Hindlimb muscle (tissue), 1 donor: ENCODE measurements at regions not wholly inside any gene's neighbourhood (a gene's known extent, or its start where the extent isn't known, plus 50 kb on each side); places are given as distances from the start of the nearest gene placed in this dataset.

ENCODE experiments used
- DNase-seq: peaks from one replicate; pipeline ENCODE4 v3.0.0-alpha.2; 2013

DNA sequence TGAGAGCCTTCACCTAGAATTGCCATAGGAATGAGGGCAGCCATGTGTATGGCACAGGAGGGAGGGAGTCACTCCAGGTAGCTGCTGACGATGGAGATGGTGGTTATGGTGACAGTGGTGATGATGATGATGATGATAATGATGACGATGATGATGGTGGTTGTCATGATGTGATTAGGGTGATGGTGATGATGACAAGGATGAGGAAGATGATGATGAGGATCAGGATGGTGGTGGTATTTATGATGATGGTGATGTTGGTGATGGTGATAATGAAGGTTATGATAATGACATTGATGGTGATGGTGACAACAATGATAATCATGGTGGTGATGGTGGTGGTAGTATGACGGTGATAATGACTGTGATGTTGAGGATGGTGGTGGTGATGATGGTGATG lies 1130.5 kb downstream of the BRD1 start:
- DNase-seq, result no peak

DNA sequence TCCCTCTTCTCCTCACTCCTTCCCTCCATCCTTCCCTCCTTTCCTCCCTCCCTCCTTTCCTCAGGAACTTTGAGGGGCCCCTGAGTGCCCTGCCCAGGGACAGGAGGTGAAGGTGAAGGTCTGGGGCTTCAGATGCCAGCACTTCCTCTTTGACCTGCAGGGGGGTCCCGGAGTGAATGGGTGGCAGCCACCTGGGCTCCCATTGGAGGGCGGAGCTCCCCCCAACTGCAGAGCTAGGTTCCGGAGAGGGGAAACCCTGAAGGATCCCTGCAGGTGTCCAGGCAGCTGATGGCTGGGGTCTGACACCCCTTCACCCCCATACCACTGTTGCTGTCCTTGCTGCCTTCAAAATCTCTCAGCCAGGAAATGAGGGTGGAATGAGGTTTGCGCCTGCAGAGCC lies 1131.3 kb downstream of the BRD1 start:
- no peak for DNase-seq

DNA sequence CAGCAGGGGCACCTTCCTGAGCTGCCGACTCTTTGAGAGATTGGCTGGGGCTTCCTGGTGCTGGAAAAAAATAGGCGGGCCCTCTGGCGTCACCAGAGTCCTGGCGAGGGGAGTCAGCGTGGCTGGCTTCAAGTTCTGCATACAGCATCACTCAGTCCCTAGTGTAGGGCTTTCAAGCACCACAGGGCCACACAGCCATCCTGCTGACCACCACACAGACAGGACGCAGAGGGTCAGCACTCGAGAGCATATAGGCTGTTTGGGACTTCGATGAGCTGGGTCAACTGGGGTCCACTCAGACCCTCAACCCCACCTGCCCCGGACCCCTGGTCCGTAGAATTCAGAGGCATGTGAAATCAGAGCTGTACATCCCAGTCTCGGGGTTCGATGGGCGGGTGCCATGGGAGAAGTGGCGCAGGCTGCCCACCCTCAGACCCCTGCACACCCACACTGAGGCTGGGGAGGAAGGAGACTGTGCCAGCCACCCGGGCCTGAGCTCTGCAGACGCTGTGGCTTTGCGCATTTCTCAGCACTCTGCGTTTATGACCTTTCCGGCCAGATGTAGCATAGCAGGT lies 1131.9 kb downstream of the BRD1 start:
- no peak for DNase-seq

DNA sequence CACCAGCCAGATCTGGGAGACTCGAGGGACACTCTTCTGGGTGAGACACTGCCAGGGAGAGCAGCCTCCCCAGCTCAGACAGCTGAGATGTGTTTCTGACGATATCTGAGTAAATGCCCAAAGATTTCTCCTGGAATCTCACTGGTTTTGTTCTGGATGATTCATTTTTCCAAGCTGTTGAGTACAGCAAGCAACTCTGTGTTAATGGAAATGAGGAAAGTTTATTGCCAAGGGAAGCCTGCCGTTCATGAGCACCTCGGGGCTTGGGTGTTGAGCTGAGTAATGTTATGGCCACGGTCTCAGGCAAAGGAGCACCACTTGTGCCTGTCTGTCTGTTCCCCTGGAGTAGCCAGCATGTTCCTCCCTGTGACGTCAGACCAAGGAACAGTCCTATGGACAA lies 1132.4 kb downstream of the BRD1 start:
- no peak for DNase-seq

DNA sequence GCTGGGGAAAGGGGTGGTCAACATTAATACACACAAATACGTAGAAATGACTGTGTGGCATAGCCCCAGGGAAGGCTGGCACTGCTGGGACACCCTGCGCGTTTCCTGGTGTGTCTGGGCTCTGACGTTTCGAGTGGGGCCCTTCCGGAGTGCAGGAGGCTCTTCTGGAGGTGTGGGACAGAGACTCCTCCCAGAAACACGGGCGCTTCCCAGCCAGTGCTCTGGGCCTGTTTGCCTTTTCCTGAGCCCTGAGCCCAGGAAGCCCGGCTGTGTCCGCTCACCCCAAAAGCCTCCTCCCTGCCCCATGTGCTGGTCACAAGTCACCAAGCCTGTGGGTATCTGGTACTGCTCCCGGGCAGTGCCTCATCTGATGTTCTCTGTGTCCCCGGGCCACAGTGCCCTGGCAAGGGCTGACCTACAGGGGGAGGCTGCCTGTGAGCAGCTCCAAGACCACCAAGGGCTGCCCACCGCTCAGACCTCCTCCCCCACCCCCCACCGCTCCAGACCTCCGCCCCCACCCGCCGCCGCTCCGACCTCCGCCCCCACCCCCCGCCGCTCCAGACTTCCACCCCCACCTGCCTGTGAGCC lies 1133.3 kb downstream of the BRD1 start:
- no peak for DNase-seq

- DNase-seq, result no peak
These were observed 1134.1 kb downstream of the BRD1 start for GRCh38 chr22:48693377-48694135.

DNA sequence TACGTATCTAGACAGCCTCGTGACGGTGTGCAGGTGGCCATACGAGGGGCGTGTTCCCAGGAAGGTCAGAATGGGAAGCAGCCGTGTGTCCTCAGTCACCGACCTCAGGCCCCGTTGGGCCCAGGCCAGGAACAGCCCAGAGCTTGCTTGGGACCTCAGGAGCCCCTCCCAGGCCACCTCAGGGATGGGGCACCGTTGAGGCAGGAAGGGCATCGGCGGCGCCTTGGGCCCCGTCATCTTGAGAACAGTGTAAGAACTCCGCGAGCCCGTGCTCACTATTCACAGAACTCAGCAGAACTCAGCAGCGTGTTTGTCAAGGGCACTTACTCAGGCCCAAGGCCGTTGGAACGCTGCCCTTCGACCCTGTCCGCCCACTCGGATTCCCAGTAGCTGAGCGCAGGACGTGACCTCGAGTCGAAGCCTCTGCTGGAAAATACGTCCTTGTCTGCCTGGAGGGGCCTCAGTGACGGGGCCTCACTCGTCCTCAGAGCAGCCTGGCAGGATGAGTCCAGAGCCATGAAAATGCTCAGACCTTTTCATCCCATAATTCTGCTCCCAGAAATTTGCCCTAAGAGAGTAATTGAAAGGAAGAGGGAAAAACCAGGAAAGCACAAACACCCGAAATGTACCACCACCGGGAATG lies 1134.8 kb downstream of the BRD1 start:
- DNase-seq, result no peak

DNA sequence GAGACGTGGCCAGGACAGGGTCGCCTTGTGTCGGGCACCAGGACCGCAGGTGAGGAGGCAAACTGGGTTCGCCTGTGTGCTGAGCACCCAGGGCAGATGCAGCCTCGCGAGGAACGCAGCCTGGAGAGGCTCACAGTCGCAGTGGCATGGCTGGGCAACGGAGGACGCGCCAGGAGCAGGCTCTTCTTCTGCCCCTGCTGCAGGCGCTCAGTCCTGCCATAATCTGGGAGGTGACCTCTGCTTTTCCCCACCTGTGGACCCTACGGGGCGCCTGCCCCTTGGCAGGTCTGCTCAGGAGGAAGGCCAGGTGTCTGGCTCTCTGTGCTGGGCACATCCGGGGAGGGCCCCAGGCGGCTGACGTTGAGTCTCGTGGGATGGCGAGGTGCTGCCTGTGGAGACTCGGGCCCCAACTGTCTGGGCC lies 1136.2 kb downstream of the BRD1 start:
- DNase-seq, result no peak

DNA sequence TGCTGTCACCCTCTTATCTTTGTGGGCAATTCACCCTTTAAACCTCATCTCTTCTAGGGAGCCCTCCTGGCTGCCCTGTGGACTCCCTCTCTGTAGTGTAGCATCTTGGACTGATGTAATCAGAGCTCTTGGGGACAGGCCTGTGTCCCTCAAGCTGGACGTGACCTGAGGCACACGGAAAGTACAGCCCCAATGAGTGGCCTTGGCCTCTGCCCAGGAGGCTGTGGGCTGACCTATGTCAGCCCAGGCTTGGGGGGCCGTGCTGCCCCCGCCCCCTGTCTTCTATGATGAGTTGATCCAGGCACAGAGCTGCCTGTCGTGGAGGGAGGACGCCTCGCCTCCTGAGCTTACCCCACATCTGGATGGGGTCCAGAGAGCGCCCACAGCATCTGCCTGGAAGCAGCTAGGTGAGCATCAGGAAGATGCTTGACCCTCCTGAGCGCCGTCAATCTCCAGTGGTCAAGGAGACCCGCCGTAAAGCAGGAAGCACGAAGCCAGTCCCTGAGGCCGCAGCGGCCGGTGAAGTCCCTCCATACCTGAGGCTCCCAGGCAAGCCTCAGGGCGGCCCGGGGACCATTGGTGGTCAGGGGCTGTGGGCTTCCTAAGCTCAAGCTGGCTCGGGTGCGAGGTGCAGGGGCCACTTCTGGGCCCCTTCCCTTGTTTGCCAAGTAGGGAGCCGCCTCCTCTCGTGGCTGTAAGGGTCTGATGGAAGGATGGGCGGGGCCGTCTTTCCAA lies 1136.9 kb downstream of the BRD1 start:
- no peak for DNase-seq

GRCh38 chr22:48689206-48689605 lies 1138.5 kb downstream of the BRD1 start:
- DNase-seq, result no peak

GRCh38 chr22:48688366-48688765 lies 1139.3 kb downstream of the BRD1 start:
- no peak for DNase-seq

DNA sequence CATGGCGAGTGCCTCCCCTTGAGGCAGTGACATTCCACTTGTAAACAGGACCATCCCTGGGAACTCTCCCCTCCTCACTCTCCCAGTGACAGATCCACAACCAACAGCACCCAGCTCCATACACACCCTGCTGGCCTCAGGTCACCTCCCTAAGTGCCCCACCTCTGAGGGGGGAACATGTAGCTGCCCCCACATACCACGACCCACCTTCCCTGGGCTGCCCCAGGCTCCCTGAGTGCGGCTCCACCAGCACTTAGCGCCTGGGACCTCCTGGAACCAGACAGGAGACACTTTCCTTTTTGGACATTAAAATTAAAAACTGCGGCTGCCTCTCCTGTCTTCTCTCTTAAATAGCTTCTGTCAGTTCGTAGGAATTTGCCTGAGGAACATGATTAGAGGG lies 1140.1 kb downstream of the BRD1 start:
- no peak for DNase-seq

- DNase-seq, result no peak
These were observed 1140.9 kb downstream of the BRD1 start for GRCh38 chr22:48686694-48687302.

- no peak for DNase-seq
These were observed 1141.9 kb downstream of the BRD1 start for GRCh38 chr22:48685767-48686166.

DNA sequence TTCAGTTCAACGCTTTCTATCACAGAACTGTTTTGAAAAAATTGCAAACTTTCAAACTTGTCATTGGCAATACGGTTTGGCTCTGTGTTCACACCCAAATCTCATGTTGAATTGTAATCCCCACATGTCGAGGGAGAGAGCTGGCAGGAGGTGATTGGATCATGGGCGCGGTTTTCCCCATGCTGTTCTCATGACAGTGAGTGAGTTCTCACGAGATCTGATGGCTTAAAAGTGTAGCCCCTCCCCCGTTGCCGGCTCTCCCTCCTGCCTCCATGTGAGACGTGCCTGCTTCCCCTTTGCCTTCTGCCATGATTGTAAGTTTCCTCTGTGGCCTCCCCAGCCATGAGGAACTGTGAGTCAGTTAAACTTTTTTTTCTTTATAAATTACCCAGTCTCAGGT lies 1144.0 kb downstream of the BRD1 start:
- no peak for DNase-seq

- no peak for DNase-seq
These were observed 1145.2 kb downstream of the BRD1 start for GRCh38 chr22:48682504-48682903.

DNA sequence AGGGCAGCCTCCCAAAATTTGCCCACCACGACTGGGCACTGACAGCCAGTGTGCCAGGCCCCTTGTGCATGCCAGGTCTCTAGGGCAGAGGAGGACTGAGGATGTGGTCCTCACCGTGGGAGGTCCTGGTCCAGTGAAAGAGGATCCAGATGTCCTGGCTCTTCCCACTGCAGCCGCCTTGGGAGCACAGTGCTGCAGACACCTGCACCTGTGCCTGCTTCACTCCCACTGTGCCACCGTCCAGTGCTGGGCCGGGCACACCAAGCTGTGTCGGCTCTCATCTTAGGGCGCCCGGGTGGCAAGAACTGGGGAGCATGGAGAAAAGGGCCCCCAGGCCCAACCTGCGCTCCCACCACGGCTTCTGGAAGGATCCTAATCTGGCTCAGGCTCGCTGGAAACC lies 1147.1 kb downstream of the BRD1 start:
- no peak for DNase-seq

GRCh38 chr22:48679656-48680555 lies 1147.8 kb downstream of the BRD1 start:
- DNase-seq, result no peak

DNA sequence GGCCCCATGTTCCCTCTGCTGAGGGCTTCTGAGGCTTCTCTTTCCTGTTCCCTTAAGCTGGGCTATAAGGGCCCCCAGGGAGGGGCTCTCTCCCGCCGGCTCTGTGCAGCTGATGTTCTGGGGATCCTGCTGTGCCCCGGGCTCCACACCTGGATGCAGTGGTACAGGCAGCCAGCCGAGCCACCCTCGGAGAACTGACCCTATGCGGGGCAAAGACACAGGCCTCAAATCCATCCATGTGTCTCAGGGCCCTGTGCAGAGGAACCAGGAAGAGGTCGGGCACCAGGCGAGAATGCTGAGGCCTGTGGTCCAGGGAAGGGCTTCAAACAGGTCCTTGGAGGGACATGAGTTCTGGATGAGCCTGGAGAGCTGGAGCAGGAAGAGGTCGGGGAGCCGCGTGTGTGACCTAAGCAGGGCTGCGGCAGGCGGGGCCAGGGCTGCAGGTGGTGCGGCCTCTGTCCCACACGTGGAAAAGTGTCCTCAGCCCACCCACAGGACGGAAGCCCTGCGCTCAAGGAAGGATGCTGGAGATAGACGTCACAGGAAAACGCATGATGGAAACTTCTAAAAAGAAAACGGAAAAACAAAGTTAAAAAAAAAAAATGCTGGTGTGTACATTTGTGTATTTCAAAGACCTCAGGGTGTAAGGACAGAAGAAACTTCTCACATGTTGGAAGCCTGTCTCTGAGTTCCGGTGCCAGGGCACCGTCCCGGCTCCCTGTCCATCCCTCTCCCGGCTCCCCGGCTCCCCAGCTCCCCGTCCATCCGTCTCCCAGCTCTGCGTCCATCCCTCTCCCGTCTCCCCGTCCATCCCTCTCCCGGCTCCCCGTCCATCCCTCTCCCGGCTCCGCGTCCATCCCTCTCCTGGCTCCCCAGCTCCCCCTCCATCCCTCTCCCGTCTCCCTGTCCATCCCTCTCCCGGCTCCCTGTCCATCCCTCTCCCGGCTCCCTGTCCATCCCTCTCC lies 1149.2 kb downstream of the BRD1 start:
- no peak for DNase-seq

DNA sequence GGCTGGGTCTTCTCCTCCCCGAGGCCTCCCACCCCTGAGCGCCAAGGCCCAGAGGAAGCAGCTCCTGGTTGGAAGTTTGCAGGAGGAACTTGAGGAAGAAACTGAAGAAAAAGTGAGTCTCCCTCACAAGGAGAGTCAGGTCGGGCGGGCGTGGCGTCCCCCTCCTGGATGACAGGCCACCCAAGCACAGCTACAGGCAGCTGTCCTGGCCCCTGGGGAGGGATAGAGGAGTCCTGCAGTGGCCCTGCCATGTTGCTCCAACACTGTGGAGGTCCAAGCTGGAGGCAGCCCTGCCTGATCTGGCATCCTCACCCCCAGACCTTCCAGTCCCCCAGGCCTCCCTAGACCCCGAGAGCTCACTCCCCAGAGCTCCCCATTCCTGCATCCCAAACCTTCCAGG lies 1150.1 kb downstream of the BRD1 start:
- DNase-seq, result no peak
